GM19025 (cell line): ENCODE measurements at regions not wholly inside any gene's neighbourhood (a gene's known extent, or its start where the extent isn't known, plus 50 kb on each side); places are given as distances from the start of the nearest gene placed in this dataset.
"Not testable (repeated sequence)": the region's sequence is repeated elsewhere in the genome, so short reads cannot be mapped to it uniquely, and the experiment has no call there.

Experiments
- ATAC-seq: cut with Tn5 transposase; IDR thresholded peaks from one replicate; pipeline ENCODE4 v1.9.1; 2021; ENCODE audit warnings: mild to moderate bottlenecking, low read depth, moderate library complexity; ENCODE audit not compliant: unreplicated experiment

DNA sequence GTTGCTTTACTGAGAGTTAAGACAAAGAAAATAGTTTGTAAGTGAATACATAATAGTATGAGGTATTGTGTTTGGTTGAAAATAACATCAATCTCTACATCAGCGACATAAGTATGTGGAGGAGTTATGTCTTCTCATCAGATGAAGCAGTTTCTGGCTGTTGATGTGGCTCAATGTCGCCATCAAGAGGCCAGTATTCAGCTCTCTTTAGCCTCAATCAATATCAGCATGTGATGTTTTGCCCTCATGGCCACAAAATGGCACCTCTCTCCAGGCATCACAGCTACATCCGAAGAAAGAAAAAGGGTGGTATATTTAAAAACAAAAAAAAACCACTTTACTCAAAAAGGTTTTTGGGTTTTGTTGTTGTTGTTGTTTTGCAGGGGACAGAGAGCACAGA lies 302.3 kb upstream of the TMEM132C start:
- no peak for ATAC-seq

DNA sequence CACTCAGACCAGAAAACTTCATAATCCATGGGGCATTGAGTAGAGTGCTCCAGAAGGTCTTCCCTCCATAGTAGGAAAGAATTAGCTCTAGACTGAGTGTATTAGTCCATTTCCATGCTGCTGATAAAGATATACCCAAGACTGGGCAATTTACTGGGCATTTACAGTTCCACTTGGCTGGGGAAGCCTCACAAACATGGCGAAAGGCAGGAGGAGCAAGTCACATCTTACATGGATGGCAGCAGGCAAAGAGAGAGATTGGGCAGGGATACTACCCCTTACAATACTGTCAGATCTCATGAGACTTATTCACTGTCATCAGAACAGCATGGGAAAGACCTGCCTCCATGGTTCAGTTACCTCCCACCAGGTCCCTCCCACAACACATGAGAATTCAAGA lies 300.6 kb upstream of the TMEM132C start:
- no peak for ATAC-seq

DNA sequence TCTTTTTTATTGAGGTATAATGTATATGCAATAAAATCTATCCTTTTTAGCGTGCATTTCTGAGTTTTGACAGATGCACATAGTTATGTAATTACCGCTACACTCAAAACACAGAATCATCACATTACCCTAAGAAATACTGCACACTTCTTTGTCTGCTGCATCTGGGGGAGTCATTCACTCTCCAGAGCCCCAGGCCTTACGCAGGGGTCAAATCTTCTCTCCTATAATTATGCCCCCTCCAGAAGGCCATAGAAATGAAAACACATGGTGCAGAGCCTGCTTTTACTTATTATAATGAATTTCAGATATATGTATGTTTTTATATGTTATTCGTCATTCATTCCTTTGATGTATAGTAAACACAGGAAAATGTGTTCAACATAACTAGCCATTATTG lies 296.5 kb upstream of the TMEM132C start:
- ATAC-seq = no peak

DNA sequence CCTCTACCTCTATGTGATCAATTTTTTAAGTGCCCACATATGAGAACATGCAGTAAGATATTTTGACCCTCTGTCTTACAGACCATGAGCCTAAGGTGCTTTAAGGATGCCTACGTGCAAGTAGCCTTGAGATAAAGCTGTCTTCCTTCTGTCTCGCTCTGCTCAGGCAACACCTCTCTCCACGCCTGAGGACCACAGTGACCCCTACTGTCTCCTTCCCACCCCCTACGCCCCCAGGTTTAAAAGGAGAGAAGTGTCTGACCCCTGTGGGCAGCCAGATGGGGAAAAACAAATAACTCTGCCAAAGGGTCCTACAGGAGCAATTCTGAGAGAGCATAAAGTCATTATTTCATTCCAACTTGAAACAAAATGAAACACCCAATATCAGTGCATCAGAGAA lies 286.4 kb upstream of the TMEM132C start:
- no peak for ATAC-seq

DNA sequence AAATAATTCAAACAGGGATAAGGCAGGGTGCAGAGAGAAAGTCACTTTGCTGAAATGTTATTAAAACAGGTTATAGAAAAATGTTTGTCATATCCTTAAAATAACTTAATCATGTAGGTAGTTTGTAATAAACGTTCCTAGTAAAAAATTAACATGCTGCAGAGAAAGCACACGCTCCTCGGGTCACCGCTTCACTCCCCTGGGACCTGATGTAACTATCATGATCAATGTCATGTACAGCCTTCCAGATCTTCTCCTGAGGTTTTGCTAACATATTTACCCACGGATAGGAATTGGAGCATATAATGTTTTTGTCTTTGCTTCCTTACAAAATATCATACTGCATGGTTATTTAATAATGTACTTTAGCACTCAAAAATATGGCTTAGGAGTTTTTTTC lies 285.1 kb upstream of the TMEM132C start:
- no peak for ATAC-seq

DNA sequence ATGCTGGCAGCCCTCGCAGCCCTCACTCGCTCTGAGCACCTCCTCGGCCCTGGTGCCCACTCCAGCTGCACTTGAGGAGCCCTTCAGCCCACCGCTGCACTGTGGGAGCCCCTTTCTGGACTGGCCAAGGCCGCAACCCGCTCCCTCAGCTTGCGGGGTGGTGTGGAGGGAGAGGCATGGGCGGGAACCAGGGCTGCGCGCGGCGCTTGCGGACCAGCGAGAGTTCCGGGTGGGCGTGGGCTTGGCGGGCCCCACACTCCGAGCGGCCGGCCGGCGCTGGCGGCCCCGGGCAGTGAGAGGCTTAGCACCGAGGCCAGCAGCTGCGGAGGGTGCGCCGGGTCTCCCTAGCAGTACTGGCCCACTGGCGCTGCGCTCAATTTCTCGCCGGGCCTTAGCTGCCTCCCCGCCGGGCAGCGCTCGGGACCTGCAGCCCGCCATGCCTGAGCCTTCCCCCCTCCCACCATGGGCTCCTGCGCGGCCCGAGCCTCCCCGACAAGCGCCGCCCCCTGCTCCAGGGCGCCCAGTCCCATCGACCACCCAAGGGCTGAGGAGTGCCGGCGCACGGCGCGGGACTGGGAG lies 283.7 kb upstream of the TMEM132C start:
- ATAC-seq = not testable (repeated sequence)

DNA sequence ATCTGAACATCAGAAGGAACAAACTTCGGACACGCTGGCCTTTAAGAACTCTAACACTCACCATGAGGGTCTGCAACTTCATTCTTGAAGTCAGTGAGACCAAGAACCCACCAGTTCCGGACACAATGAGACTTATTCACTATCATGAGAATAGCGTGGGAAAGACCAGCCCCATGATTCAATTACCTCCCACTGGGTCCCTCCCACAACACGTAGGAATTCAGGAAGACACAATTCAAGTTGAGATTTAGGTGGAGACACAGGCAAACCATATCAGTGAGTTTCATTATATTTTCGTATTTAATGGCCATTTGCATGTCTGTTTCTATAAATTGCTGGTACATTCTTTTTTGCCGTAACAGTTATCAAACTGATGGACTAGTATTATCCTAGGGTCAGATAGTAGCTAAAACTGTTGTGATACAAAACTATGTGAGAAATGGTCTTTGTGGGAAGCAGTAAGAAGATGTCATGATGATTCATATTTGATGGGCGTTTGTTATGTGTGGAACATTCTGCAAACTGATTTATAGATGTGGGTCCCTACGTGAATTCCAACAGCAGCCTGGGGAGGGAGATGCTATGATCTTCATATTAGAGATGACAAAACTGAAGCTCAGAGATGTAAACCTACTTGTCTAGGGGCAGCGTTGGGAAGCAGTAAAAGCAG lies 282.4 kb upstream of the TMEM132C start:
- no peak for ATAC-seq

DNA sequence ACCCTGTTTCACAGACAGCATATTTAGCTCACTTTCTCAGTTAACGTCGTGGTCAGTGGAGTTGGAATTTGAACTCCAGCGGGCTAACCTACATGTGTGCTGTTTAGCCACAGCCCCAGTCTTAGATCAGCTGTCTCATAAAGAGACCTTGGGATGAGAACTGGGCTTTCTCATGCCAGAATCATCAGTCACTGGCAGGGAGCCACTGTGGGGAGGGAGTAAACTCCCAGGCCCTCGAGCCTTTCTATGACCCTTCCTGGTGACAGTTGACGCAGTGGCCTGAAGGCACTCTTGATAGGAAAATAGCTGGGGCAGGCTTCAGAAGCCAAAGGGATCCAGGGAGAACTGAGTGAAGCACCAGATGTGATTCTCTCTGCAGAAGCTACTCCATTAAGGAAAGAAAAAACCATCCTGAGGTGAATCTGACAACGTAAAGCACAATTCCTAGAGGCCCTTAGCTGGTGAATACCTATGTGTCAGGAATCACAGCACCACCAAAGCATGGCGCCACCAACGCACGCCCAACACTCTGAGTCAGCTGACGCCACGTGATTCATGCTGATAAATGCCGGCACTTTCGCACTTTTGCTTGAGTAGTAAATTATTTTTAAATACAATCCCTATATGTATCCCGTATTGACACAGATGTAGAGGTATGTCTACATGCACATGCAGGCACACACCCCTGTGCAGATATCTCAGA lies 279.6 kb upstream of the TMEM132C start:
- ATAC-seq = no peak

DNA sequence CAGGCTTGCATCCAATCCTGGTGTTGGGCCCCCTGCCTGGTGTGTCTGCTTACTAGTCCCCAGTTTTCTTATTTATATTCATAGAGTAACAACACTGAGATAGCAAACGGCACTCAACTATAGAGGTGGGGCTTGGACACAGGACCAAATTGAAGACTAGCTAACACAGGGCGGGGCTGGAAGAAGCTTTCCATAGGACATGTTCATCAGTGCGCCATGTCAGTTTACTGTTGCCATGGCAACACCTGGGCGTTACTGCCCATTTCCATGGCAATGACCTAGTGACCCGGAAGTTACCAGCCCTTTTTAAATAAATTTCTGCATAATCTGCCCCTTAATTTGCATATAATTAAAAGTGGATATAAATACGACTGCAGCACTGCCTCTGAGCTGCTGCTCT lies 275.5 kb upstream of the TMEM132C start:
- ATAC-seq = no peak

DNA sequence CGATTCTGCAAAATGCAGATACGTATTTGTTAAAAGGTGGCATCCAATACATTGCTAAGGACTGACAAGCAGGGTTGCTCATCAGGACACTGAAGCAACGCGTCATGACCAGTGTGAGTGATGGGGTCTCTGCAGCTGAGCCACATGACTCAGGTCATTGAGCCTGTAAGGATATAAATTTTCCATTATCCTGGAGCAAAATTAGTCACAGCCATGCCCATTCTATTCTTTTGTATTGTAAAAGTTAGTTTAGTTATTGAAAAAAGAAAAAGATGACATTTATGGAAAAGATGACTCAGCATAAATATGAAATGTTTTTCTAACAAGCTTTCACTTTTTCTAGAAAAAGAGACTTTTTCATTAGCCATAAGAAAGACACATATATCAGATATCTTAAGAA lies 268.0 kb upstream of the TMEM132C start:
- no peak for ATAC-seq

DNA sequence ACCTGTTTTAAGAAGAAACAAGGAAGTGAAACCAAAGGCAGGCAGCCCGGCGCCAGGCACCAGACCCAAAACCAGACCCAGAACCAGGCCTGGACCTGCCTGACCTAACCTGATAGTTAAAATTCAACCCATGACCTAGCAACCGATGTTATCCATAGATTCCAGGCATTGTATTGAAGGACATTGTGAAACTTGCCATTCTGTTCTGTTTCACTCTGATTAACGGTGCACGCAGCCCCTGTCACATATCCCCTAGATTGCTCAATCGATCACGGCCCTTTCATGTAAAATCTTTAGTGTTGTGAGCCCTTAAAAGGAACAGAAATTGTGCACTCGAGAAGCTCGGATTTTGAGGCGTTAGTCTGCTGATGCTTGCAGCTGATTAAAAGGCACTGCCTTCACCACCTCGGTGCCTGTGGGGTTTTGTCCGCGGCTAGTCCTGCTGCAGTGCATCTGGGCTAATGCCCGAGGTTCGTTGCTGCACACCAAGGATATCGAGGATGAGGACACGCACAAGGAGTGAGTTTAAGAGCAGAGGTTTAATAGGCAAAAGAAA lies 262.5 kb upstream of the TMEM132C start:
- ATAC-seq = no peak

DNA sequence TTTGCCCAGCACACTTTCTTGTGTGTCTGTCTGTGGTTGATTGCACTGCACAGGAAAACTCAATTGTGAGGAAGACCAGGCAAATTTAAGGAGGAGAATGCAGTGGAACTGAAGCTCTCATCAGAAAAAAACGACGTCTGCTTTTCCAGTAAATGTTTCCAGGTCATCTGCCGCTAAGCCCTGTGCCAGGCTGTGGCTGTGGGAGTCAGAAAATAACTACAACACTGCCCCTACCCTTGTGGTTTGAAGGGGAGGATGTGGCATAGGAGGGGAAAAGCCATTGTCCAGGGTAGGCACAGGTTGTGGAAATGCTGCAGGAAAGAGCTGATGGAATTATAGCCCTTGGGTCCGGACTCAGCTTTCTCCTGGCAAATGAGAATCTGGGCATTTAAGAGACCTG lies 259.7 kb upstream of the TMEM132C start:
- no peak for ATAC-seq

DNA sequence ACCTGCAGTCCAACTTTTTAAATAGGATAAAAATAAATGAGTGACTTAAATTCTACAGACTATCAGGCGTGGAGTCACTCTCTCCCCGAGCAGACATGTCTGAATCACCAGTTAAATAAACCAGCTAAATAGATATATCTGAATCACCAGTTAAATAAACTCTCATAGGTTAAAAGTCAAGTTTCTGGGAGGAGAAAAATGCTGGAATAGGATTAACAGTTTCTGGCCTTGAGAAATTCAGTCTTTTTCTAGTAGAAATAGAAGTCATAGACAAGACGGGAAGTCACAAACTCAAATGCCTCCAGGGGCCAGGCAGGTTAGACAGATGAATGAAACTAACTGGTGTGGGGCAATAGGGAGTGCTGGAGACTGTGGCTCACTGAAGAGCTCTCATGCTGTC lies 258.6 kb upstream of the TMEM132C start:
- no peak for ATAC-seq

DNA sequence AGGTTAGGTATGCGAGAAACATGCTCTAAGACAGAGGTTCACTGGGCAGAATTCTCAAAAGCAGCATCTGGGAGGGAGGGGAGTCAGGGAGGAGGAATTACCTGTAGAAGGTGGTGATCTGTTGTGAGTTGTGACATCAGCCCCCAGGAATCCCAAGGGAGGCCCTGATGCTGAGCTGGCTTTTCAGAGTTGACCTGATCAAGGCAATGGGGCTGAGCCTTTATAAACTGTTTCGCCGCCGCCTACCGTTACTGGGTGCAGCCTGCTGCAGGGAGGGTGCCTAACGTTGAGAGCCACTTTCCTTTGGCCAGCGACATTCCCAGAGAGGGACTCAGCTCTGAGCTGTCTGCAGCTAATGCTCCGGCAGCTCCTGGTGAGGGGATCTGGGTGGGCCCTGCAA lies 257.9 kb upstream of the TMEM132C start:
- ATAC-seq = no peak

DNA sequence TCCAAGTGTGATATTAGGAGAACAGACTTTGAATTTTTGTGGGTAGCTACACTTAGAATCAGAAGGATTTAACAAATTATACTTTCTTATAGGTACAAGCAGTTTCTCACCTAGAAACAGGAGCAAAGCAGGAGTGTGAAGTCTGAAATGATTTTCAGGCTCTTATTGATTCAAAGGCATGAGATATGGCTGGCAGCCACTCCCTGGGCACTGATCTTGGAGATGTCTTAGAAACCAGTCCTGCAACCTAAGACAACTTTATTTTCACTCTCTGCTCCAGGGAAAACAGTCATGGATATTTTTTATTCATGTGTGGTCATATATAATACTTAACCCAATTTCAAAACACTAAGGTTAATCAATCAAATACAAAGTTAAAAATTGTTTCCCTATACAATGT lies 254.9 kb upstream of the TMEM132C start:
- no peak for ATAC-seq

DNA sequence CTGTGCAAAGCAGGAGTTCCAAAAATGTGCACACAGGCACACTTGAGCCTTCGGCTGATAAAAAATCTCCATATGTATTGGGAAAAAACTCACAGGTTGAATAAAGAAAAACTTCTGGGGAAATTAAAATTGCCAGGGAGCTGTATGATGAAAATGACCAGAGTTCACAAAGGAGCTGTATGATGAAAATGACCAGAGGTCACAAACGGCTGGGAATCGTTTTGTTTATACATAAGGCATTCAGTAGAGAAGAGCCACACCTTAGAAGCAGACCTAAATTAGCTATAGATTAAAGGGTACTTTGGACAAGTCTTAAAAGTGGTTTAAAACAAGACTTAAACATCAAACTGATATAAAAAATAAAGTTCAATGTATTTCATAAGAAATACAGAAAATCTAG lies 251.7 kb upstream of the TMEM132C start:
- no peak for ATAC-seq

DNA sequence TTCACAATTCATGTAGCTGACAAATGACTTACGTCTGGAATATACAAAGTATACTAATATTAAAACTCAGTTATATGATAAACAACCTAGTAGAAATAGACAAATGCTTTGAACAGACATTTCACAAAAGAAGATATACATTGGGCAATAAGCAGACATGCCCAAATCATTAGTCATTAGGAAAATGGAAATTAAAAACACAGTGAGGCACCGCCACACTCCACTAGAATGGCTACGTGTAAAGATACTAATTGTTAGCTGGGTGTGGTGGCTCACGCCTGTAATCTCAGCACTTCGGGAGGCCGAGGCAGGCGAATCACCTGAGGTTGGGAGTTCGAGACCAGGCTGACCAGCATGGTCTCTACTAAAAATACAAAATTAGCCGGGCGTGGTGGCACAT lies 248.9 kb upstream of the TMEM132C start:
- ATAC-seq = no peak

DNA sequence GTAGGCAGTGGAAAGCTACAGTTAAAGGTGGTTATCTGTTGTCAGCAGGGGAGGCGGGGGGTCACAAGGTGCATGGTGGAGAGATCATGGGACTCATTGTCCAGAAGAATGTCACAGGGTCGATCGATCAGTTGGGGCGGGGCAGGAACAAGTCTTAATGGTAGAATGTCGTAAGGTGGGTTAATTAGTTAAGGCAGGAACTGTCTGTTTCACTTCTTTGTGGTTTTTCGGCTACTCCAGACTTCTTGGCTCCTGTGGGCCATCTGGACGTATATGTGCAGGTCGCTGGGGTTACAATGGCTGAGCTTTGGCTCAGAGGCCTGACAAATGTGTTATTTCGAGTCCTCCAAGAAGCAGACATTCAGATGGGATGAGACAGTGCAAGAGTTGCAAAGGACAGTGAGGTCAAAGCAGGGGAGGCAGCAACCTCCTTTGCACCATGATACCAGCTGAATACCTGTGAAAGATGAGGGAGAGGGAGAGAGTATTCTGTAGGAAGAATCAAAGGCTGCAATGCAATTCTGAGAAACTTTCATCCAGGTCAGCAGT lies 246.9 kb upstream of the TMEM132C start:
- no peak for ATAC-seq

DNA sequence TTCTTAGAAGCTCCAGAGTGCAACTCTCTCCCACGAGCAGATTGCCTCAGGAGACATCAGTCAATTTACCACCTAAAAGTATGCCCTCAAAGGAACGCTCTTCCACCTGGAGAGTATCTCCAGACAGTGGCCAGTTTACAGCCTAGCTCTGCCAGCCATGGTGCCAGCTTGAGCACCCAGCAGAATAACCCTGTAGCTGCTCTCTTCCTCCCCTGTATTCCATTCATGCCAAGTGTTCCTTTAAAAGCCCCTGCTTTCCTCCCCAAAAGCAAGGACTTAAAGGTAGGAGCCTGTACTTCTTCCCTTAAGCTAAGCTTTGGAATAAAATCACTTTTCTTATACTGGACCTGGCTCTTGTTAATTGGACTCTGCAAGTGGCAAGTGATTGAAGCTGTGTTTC lies 245.4 kb upstream of the TMEM132C start:
- no peak for ATAC-seq

DNA sequence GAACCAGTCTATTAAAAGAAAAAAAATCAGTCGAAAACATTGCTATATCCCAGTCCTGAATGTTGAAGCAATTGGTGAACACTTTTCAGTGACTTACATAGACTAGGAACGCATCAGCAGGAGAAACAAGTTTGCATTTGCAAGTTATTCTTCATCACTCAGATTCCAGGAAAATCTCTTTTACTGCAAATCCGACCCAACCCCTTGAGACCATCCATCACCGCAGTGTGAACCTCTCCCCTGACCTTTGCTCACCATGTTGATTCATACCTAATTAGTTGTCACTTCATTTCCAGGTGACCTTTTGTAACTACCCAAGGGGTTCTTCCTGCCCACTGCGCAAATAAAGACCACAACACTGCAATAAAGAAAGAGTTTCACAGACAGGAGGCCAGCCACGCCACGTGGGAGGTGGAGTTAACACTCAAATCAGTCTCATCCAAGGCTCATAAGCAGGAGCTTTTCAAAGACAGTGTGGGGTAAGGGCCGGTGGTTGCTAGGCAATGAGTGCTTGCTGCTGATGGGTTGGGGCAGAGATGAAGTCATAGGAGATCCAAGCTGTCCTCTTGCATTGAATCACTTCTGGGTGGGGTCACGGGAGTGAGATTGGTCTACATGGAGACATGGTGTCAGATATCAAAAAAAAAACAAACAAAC lies 241.3 kb upstream of the TMEM132C start:
- no peak for ATAC-seq
